Neural cell (in vitro differentiated cells): ENCODE measurements at regions not wholly inside any gene's neighbourhood (a gene's known extent, or its start where the extent isn't known, plus 50 kb on each side); places are given as distances from the start of the nearest gene placed in this dataset.
"Not testable (repeated sequence)": the region's sequence is repeated elsewhere in the genome, so short reads cannot be mapped to it uniquely, and the experiment has no call there.

Experiments
- H2AFZ ChIP-seq: fragments of 200-600, 300-800 bp; sonication (generic), shearing (Covaris generic); 2 replicates; pipeline ENCODE4 v1.6.0; 2014; ENCODE audit warnings: low read depth, mild to moderate bottlenecking, antibody characterized with exemption, low read length, moderate library complexity
- H3F3A ChIP-seq: fragments of 200-600 bp; shearing (Covaris generic); 2 replicates; pipeline ENCODE4 v1.6.1; 2016; ENCODE audit warnings: mild to moderate bottlenecking, moderate library complexity, mixed read lengths, antibody characterized with exemption, low read length; ENCODE audit not compliant: insufficient read depth, poor library complexity, severe bottlenecking
- H3K27ac ChIP-seq: fragments of 200-600, 300-800 bp; sonication (generic), shearing (Covaris generic); 2 replicates; pipeline ENCODE4 v1.5.1; 2014; ENCODE audit warnings: mild to moderate bottlenecking, low read length, moderate library complexity
- H3K27me3 ChIP-seq: fragments of 300-800, 200-600 bp; sonication (generic), shearing (Covaris generic); 2 replicates; pipeline ENCODE4 v1.6.0; 2014; ENCODE audit warnings: mild to moderate bottlenecking, low read depth, low read length, moderate library complexity; ENCODE audit not compliant: insufficient read depth
- H3K36me3 ChIP-seq: fragments of 300-800, 200-600 bp; sonication (generic), shearing (Covaris generic); 2 replicates; pipeline ENCODE4 v1.5.1; 2014; ENCODE audit warnings: mild to moderate bottlenecking, antibody characterized with exemption, low read length, moderate library complexity; ENCODE audit not compliant: insufficient read depth
- H3K4me2 ChIP-seq: fragments of 300-800, 200-600 bp; sonication (generic), shearing (Covaris generic); 2 replicates; pipeline ENCODE4 v1.6.0; 2014; ENCODE audit warnings: mild to moderate bottlenecking, low read length
- H3K4me3 ChIP-seq: fragments of 300-800, 200-600 bp; sonication (generic), shearing (Covaris generic); 2 replicates; pipeline ENCODE4 v1.5.1; 2014; ENCODE audit warnings: mild to moderate bottlenecking, low read length, moderate library complexity
- H3K79me2 ChIP-seq: fragments of 200-600 bp; shearing (Covaris generic); replicated peaks from 2 replicates; pipeline ENCODE4 v1.6.0; 2014; ENCODE audit warnings: mild to moderate bottlenecking, low read length, moderate library complexity; ENCODE audit not compliant: insufficient read depth
- H3K9ac ChIP-seq: fragments of 300-800, 200-600 bp; sonication (generic), shearing (Covaris generic); 2 replicates; pipeline ENCODE4 v1.6.1; 2016; ENCODE audit warnings: mild to moderate bottlenecking, low read length, mixed read lengths
- H3K9me2 ChIP-seq: fragments of 200-600 bp; shearing (Covaris generic); 2 replicates; pipeline ENCODE4 v1.6.1; 2016; ENCODE audit warnings: mild to moderate bottlenecking, low read length, mixed read lengths; ENCODE audit not compliant: insufficient read depth
- H3K9me3 ChIP-seq: fragments of 200-600, 300-800 bp; sonication (generic), shearing (Covaris generic); 2 replicates; pipeline ENCODE4 v1.6.1; 2016; ENCODE audit warnings: mild to moderate bottlenecking, mixed run types, low read length, moderate library complexity, mixed read lengths
- H4K20me1 ChIP-seq: fragments of 200-600 bp; shearing (Covaris generic); 2 replicates; pipeline ENCODE4 v1.6.1; 2016; ENCODE audit warnings: mild to moderate bottlenecking, mixed run types; ENCODE audit not compliant: insufficient read depth
- MXI1 ChIP-seq: fragments of 450-650 bp; conservative IDR thresholded peaks from 2 replicates; pipeline ENCODE4 v1.6.1; 2014; ENCODE audit warnings: antibody characterized with exemption, mild to moderate bottlenecking; ENCODE audit not compliant: poor library complexity, severe bottlenecking
- POLR2AphosphoS5 ChIP-seq: IDR thresholded peaks from 2 replicates; pipeline ENCODE4 v1.6.1; 2012
- RAD21 ChIP-seq: fragments of 450-650 bp; conservative IDR thresholded peaks from 2 replicates; pipeline ENCODE4 v1.6.1; 2014; ENCODE audit warnings: antibody characterized with exemption, mild to moderate bottlenecking, moderate library complexity
- SMC3 ChIP-seq: fragments of 450-650 bp; conservative IDR thresholded peaks from 2 replicates; pipeline ENCODE4 v1.6.1; 2014; ENCODE audit warnings: antibody characterized with exemption, mild to moderate bottlenecking, moderate library complexity; ENCODE audit not compliant: poor library complexity
- TF ChIP-seq, protein P1 (sequence below): fragments of 450-650 bp; IDR thresholded peaks from 2 replicates; pipeline ENCODE4 v1.5.1; 2014; ENCODE audit warnings: antibody characterized with exemption, mild to moderate bottlenecking, moderate library complexity; ENCODE audit not compliant: poor library complexity, severe bottlenecking

DNA sequence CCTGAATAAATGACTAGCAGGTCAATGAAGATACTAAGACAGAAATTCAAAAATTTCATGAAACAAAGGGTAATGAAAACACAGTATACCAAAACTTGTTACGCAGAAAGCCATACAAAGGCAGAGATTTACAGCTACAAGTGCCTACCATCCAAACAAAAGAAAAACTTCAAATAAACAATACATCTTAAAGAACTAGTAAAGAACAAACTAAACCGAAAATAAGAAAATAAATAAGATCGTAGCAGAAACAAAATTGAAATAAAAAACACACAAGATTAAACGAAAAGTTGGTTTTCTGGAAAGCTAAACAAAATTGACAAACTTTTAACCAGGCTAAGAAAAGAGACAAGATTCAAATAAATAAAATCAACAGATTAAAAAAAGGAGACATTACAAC, 51.5 kb downstream of the VPREB1 start:
- H3K9me2 ChIP-seq, H2AFZ ChIP-seq, H3K27me3 ChIP-seq, H3K9me3 ChIP-seq, H3K4me2 ChIP-seq, H3K9ac ChIP-seq, H3F3A ChIP-seq, H4K20me1 ChIP-seq, H3K27ac ChIP-seq, H3K79me2 ChIP-seq, H3K36me3 ChIP-seq: not testable (repeated sequence)
- H3K4me3 ChIP-seq = peak overlapping the region; percentile 31

DNA sequence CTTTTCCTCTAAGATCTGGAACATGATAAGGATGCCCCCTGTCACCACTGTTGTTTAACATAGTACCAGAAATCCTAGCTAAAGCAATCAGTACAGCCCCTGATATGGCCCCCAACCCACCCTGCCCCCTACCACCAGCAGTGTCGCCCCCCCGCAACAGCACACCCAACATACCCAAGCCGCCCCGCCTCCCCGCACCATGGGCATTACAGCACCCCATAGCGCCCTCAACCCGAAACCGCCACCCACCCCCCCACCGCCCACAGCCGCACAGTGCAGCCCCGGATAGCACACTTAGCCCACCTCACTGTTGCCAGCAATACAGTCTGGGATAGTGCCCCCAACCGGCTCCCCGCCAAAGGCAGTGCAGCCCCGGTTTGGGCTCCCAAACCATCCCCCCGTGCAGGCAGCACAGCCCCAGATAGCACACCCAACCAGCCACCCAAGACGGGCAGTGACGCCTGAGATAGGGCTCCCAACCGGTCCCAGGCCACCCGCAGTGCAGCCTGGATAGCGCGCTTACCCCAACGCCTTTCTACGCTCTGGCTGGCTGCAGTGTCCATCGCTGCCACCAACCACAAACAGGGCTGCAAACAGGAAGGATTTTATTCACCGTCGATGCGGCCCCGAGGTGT, 52.7 kb downstream of the VPREB1 start:
- not testable (repeated sequence) for H3K79me2 ChIP-seq, H3K4me2 ChIP-seq, H2AFZ ChIP-seq, H4K20me1 ChIP-seq, H3F3A ChIP-seq, H3K9me2 ChIP-seq, H3K27me3 ChIP-seq, H3K36me3 ChIP-seq, H3K9me3 ChIP-seq
- Histone ChIP-seq H3K9ac (peak overlapping the region; percentile 73), H3K4me3 (peak overlapping the region; percentile 65), H3K27ac (peak overlapping the region; percentile 55)

DNA sequence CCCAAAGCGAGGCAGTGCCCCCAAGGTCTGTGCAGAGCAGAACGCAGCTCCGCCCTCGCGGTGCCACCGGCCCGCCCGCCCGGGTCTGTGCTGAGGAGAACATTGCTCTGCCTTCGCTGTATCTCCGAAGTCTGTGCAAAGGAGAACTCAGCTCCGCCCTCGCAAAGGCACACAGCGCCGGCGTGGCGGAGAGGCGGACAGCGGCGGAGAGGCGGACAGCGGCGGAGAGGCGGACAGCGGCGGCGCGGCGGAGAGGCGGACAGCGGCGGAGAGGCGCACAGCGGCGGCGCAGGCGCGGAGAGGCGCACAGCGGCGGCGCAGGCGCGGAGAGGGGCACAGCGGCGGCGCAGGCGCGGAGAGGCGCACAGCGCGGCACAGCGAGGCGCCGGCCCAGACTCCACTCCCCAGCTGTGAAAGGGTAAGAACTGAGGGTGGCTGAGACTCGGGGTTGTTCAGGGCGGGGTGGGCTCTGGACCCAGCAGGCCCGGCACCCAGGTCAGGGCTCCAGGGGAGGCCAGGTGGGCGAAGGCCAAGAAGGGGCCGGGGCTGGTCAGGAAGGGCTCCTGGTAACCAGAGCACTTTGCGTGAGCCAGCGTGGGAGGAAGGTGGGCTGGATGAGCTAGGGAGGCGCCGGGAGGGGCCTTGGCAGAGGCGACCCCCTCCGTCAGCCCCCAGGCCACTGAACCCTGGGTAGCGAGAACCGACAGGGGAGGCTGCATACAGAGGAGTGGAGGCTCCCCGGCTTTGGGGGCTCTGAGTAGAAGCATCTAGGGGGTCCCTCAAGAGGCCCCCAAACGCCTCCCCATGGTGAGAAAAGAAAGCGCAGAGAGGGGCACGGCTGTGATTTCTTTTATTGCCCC, 53.4 kb downstream of the VPREB1 start:
- Histone ChIP-seq H2AFZ (peak overlapping the region; percentile 60), H3K27ac (peak overlapping the region; percentile 58), H3K9ac (peak overlapping the region; percentile 73), H3K4me3 (peak overlapping the region; percentile 65)
- not testable (repeated sequence) for H3K9me3 ChIP-seq, H3K36me3 ChIP-seq, H3F3A ChIP-seq, H3K4me2 ChIP-seq, H3K27me3 ChIP-seq, H3K9me2 ChIP-seq, H3K79me2 ChIP-seq, H4K20me1 ChIP-seq
- TF ChIP-seq POLR2AphosphoS5 = peak; percentile 73
- TF ChIP-seq, protein P1, sequence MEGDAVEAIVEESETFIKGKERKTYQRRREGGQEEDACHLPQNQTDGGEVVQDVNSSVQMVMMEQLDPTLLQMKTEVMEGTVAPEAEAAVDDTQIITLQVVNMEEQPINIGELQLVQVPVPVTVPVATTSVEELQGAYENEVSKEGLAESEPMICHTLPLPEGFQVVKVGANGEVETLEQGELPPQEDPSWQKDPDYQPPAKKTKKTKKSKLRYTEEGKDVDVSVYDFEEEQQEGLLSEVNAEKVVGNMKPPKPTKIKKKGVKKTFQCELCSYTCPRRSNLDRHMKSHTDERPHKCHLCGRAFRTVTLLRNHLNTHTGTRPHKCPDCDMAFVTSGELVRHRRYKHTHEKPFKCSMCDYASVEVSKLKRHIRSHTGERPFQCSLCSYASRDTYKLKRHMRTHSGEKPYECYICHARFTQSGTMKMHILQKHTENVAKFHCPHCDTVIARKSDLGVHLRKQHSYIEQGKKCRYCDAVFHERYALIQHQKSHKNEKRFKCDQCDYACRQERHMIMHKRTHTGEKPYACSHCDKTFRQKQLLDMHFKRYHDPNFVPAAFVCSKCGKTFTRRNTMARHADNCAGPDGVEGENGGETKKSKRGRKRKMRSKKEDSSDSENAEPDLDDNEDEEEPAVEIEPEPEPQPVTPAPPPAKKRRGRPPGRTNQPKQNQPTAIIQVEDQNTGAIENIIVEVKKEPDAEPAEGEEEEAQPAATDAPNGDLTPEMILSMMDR = peak; percentile 75
- TF ChIP-seq SMC3 = peak; percentile 76
- peak; percentile 65 for TF ChIP-seq MXI1
- TF ChIP-seq RAD21 = peak; percentile 57

DNA sequence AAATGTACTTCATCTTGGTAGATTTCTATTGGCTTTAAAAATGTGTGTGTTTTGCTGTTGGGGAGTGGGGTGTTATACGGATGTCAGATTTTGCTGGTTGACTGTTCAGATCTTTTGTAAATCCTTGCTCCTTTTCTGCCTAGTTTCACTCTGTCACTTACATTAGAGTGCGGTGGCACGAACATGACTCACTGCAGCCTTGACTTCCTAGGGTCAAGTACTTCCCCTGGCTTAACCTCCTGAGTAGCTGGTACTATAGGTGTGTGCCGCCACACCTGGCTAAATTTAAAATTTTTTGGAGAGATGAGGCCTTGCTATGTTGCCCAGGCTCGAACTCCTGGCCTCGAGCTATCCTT, 54.0 kb downstream of the VPREB1 start:
- H4K20me1 ChIP-seq, H3K9me2 ChIP-seq, H3K79me2 ChIP-seq, H3F3A ChIP-seq, H3K4me2 ChIP-seq, H3K27me3 ChIP-seq, H3K9me3 ChIP-seq, H3K36me3 ChIP-seq, H3K27ac ChIP-seq, H2AFZ ChIP-seq: not testable (repeated sequence)
- H3K9ac ChIP-seq = peak overlapping the region; percentile 73
- peak overlapping the region; percentile 65 for H3K4me3 ChIP-seq

DNA sequence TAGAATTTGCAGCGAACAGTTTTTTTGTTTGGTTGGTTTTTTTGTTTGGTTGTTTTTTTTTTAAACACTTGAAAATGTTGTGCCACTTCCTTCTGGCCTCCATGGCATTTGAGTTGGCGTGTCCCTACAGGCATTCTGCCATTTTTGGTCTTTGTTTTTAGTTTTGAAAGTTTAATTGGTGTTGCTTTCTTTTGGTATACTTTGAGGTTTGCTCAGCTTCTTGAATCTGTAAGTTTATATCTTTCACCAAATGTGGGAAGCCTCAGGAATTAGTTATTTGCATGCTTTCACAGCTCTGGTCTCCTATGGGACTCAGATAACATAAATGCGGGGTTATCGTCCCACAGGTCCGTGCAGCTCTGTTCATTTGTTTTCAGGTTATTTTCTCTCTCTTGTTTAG, 55.9 kb downstream of the VPREB1 start:
- H4K20me1 ChIP-seq, H3K9me2 ChIP-seq, H3K9me3 ChIP-seq, H3K36me3 ChIP-seq, H3K4me2 ChIP-seq, H3K27ac ChIP-seq, H3K27me3 ChIP-seq, H3K4me3 ChIP-seq, H3K9ac ChIP-seq, H3K79me2 ChIP-seq, H2AFZ ChIP-seq, H3F3A ChIP-seq: not testable (repeated sequence)

DNA sequence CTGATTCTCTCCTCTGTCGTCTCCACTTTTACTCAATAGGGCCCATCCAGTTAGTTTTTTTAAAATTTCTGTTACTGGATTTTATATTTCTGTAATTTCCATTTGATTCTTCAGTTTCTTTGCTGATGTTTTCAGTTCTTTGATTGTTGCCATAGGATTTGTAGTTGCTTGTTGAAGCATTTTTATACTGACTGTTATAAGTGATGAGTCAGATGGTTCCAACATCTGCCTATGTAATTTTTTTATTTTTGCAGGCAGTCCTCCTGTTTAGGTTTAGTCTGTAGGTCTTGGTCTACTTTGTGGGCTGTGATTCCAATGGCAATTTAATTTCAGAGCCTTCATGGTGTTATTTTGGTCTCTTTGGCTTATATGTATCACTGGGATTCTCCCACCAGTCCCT, 56.4 kb downstream of the VPREB1 start:
- not testable (repeated sequence) for H3K79me2 ChIP-seq, H3F3A ChIP-seq, H2AFZ ChIP-seq, H3K4me2 ChIP-seq, H3K9ac ChIP-seq, H3K27ac ChIP-seq, H3K27me3 ChIP-seq, H3K36me3 ChIP-seq, H4K20me1 ChIP-seq, H3K4me3 ChIP-seq, H3K9me2 ChIP-seq, H3K9me3 ChIP-seq
